ENCODE measurements at regions not wholly inside any gene's neighbourhood (a gene's known extent, or its start where the extent isn't known, plus 50 kb on each side); places are given as distances from the start of the nearest gene placed in this dataset.

GRCh38 chr4:19054916-19055315 is 1033.4 kb upstream of the LCORL start:
- no CpG with 5 or more reads among the region's 1 CpG for WGBS (ENCODE audit: insufficient coverage)
- Histone ChIP-seq H3K27me3 (ENCODE audit: control insufficient read depth in 2 of 2, insufficient read depth in 2 of 2, low read length in 2 of 2) (no peaks in the 10 kb centered on the region), H3K4me3 (replicated peaks in 1 of 3; ENCODE audit: low read depth in 2 of 3, low read length in 3 of 3) (no peak overlapping the region), H3K9me3 (replicated peaks in 1 of 2; ENCODE audit: control insufficient read depth in 1 of 2, insufficient read depth in 1 of 2, low read length in 2 of 2) (peaks cover 2 to 4% of the 10 kb centered on the region in 2 donors), H4K20me1 (ENCODE audit: insufficient read depth, low read length) (no peaks in the 10 kb centered on the region), H3K4me2 (replicated peaks; ENCODE audit: extremely low read depth, low read length, poor library complexity, severe bottlenecking) (no peak overlapping the region), H3K27ac (ENCODE audit: low read depth in 1 of 2, low read length in 2 of 2) (no peak overlapping the region), H3K9ac (ENCODE audit: insufficient read depth, low read length, poor library complexity, severe bottlenecking) (no peak overlapping the region), H3K79me2 (ENCODE audit: insufficient read depth, low read length) (no peaks in the 10 kb centered on the region), H3K36me3 (replicated peaks in 1 of 2; ENCODE audit: control insufficient read depth in 1 of 2, insufficient read depth in 2 of 2, low read length in 2 of 2) (no peaks in the 10 kb centered on the region), H3K4me1 (ENCODE audit: control insufficient read depth in 1 of 2, insufficient read depth in 2 of 2, low read length in 2 of 2) (no peaks in the 10 kb centered on the region), H2AFZ (ENCODE audit: insufficient read depth, low read depth, low read length, poor library complexity, severe bottlenecking) (no peak overlapping the region)
- intact Hi-C loops (cut with micrococcal nuclease): no loop called here
- Mint-ChIP-seq H3K27ac (no peak overlapping the region), H3K36me3 (no peaks in the 10 kb centered on the region), H3K4me3 (no peak overlapping the region), H3K4me1 (no peaks in the 10 kb centered on the region), H3K27me3 (ENCODE audit: low read depth in 3 of 3) (peaks cover 0 to 2% (median 0%) of the 10 kb centered on the region in 3 donors), H3K9me3 (peaks cover 0 to 2% (median 0%) of the 10 kb centered on the region in 7 donors)
- no peak for TF ChIP-seq CTCF (IDR thresholded peaks at IDR 0.05)
- DNase-seq: no peak

- Histone ChIP-seq H2AFZ (ENCODE audit: insufficient read depth, low read depth, low read length, poor library complexity, severe bottlenecking) (no peak overlapping the region), H3K9ac (ENCODE audit: insufficient read depth, low read length, poor library complexity, severe bottlenecking) (no peak overlapping the region), H3K36me3 (replicated peaks in 1 of 2; ENCODE audit: control insufficient read depth in 1 of 2, insufficient read depth in 2 of 2, low read length in 2 of 2) (no peaks in the 10 kb centered on the region), H4K20me1 (ENCODE audit: insufficient read depth, low read length) (no peaks in the 10 kb centered on the region), H3K27me3 (ENCODE audit: control insufficient read depth in 2 of 2, insufficient read depth in 2 of 2, low read length in 2 of 2) (no peaks in the 10 kb centered on the region), H3K4me1 (ENCODE audit: control insufficient read depth in 1 of 2, insufficient read depth in 2 of 2, low read length in 2 of 2) (no peaks in the 10 kb centered on the region), H3K9me3 (replicated peaks in 1 of 2; ENCODE audit: control insufficient read depth in 1 of 2, insufficient read depth in 1 of 2, low read length in 2 of 2) (no peaks in the 10 kb centered on the region), H3K27ac (ENCODE audit: low read depth in 1 of 2, low read length in 2 of 2) (no peak overlapping the region), H3K4me2 (replicated peaks; ENCODE audit: extremely low read depth, low read length, poor library complexity, severe bottlenecking) (no peak overlapping the region), H3K4me3 (replicated peaks in 1 of 3; ENCODE audit: low read depth in 2 of 3, low read length in 3 of 3) (no peak overlapping the region), H3K79me2 (ENCODE audit: insufficient read depth, low read length) (no peaks in the 10 kb centered on the region)
- H3K4me3 Mint-ChIP-seq: no peak overlapping the region
- H3K27me3 Mint-ChIP-seq (ENCODE audit: low read depth in 3 of 3): no peaks in the 10 kb centered on the region
- intact Hi-C loops (cut with micrococcal nuclease): no loop called here
- H3K27ac Mint-ChIP-seq: no peak overlapping the region
- no peaks in the 10 kb centered on the region for H3K36me3 Mint-ChIP-seq
- no peak for DNase-seq
- TF ChIP-seq CTCF (IDR thresholded peaks at IDR 0.05): no peak
- H3K9me3 Mint-ChIP-seq: no peaks in the 10 kb centered on the region
- WGBS (ENCODE audit: insufficient coverage): no CpG with 5 or more reads among the region's 5 CpGs
- no peaks in the 10 kb centered on the region for H3K4me1 Mint-ChIP-seq
Observed at GRCh38 chr4:19051831-19052230, 1030.3 kb upstream of the LCORL start.
